ENCODE measurements at regions not wholly inside any gene's neighbourhood (a gene's known extent, or its start where the extent isn't known, plus 50 kb on each side); places are given as distances from the start of the nearest gene placed in this dataset.

DNA sequence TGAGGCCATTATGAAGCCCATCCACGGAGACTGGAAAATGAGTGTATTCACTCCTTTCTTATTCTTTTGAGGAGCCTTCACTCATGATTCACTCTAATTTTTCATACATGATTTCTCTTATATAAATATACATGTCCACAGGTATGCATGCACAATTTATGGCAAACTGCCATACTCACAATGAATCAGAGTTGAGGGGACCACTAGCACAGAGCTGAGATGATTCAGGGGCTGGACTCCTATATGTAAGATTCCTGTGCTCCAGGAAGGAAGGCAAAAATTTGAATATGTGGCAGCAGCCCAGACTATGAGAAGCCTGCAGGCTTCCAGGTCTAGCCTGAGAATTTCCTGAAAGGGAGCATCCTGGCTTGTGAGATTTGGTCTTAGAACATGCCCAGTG is 484.6 kb downstream of the PRELID2 start (continued):
- TF ChIP-seq, protein P1, sequence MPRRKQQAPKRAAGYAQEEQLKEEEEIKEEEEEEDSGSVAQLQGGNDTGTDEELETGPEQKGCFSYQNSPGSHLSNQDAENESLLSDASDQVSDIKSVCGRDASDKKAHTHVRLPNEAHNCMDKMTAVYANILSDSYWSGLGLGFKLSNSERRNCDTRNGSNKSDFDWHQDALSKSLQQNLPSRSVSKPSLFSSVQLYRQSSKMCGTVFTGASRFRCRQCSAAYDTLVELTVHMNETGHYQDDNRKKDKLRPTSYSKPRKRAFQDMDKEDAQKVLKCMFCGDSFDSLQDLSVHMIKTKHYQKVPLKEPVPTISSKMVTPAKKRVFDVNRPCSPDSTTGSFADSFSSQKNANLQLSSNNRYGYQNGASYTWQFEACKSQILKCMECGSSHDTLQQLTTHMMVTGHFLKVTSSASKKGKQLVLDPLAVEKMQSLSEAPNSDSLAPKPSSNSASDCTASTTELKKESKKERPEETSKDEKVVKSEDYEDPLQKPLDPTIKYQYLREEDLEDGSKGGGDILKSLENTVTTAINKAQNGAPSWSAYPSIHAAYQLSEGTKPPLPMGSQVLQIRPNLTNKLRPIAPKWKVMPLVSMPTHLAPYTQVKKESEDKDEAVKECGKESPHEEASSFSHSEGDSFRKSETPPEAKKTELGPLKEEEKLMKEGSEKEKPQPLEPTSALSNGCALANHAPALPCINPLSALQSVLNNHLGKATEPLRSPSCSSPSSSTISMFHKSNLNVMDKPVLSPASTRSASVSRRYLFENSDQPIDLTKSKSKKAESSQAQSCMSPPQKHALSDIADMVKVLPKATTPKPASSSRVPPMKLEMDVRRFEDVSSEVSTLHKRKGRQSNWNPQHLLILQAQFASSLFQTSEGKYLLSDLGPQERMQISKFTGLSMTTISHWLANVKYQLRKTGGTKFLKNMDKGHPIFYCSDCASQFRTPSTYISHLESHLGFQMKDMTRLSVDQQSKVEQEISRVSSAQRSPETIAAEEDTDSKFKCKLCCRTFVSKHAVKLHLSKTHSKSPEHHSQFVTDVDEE (CRISPR knock-in tag; IDR thresholded peaks at IDR 0.05): no peak

DNA sequence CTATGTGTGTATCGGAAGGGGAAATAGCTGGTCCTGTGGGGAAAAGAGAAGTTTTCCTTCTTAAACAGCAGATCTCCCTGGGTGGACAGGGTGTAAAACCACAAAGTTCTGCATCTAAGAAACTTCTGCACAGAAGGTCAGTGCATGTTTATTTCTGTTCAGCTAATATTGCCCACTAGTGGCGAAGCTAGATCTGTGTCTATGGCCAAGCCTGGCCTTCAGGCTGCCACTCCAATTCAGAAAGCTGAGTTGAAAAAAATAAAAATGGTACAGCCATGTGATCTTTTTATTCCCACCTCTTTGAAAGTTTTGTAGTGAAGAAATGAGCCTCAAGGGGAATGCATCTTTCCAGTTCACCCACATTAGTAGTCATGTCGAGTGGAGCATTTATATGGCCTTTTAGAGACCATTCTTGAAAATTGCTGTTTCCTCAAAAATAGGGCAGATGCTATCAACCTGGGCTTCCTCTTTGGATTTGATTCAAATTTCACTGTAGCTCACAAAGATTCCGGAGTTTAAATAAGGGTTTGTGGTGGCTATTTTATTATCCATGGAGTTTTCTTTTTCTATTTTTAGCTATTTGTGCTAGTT is 488.0 kb downstream of the PRELID2 start:
- peak; percentile 99 for ATAC-seq

DNA sequence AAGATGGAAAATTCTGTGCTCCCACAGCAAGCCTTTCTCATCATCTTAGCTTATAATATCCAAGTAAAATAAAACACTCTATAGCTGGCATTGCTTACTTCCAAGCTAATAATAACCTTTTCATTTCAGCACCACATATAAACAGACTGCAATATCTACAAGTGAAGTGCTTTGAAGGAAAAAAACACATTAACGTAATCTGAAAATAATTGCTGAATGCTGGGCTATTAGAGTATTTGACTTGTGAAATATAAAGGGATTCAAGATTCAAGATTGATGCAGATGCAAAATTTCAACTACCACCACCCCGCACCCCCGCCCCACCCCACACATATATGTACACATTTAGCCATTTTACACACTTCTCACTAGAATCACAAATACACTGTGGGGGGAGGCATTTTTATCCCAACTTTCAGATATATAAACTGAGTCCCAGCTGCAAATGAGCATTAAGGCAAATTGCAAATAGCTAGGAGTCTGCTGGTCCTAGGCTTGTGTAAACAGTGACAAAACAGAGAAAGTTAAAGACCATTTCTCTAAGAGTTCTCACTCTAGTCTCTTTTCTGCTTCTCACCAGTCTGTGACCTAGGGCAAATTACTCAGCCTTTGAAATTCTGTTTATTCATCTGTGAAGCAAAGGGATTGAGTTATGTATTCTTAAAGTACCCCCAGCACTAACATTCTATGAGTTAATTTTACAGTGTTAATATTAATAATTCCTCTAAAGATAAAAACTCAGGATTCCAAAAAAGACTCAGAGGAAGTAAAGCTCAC is 489.4 kb downstream of the PRELID2 start:
- no peak for ATAC-seq
- TF ChIP-seq GLIS3 (CRISPR knock-in tag; IDR thresholded peaks at IDR 0.05) (no peak), BACH2 (CRISPR knock-in tag; IDR thresholded peaks at IDR 0.05; ENCODE audit: borderline replicate concordance) (no peak), ZNF565 (CRISPR knock-in tag; conservative IDR thresholded peaks at IDR 0.05; ENCODE audit: low read depth) (no peak)

More for the DNA sequence above, 488.0 kb downstream of the PRELID2 start:
- TF ChIP-seq TCF4 (CRISPR knock-in tag; IDR thresholded peaks at IDR 0.05; ENCODE audit: borderline replicate concordance) (no peak), BACH2 (CRISPR knock-in tag; IDR thresholded peaks at IDR 0.05; ENCODE audit: borderline replicate concordance) (no peak)

DNA sequence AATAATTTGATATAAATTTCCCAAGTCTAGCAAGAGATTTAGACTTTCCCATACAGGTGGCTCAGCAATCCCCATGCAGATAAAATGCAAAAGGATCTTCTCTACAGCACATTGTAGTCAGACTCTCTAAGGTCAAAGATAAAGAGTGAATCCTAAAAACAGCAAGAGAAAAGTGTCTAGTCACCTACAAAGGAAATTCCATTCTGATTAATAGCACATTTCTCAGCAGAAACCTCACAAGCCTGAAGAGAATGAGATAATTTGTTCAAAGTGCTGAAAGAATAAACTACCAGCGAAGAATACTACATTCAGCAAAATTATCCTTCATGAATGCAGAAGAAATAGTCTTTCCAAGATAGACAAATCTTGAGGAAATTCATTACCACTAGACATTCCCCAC is 493.3 kb downstream of the PRELID2 start:
- ATAC-seq: no peak
- TF ChIP-seq PPARA (CRISPR knock-in tag; IDR thresholded peaks at IDR 0.05; ENCODE audit: borderline replicate concordance): no peak
- no peak for TF ChIP-seq TOX (CRISPR knock-in tag; IDR thresholded peaks at IDR 0.05; ENCODE audit: borderline replicate concordance)
- TF ChIP-seq, protein P1 (CRISPR knock-in tag; IDR thresholded peaks at IDR 0.05): no peak

DNA sequence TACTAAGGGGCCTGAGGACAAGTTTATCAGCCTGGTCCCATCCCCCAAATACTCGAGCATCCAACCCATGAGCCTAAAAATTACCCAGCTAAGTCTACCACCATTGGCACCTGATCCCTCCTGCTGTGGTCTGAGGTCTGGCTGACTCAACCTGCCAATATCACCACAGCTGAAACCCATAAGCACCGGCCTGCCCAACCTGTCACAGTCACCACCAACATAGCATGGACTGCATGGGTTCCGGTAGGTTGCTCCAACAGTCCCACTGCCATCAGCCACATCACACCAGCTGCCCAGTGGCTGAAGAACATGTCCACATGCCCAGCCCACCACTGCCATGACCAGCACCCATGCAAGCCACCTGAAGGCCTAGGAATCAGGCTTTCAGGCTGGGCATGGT is 495.0 kb downstream of the PRELID2 start:
- no peak for ATAC-seq
- TF ChIP-seq, protein P2, sequence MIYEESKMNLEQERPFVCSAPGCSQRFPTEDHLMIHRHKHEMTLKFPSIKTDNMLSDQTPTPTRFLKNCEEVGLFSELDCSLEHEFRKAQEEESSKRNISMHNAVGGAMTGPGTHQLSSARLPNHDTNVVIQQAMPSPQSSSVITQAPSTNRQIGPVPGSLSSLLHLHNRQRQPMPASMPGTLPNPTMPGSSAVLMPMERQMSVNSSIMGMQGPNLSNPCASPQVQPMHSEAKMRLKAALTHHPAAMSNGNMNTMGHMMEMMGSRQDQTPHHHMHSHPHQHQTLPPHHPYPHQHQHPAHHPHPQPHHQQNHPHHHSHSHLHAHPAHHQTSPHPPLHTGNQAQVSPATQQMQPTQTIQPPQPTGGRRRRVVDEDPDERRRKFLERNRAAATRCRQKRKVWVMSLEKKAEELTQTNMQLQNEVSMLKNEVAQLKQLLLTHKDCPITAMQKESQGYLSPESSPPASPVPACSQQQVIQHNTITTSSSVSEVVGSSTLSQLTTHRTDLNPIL (CRISPR knock-in tag; IDR thresholded peaks at IDR 0.05; ENCODE audit: low read depth): no peak
- no peak for TF ChIP-seq BACH2 (CRISPR knock-in tag; IDR thresholded peaks at IDR 0.05; ENCODE audit: borderline replicate concordance)
- no peak for TF ChIP-seq ZC3H10 (CRISPR knock-in tag; IDR thresholded peaks at IDR 0.05)
- TF ChIP-seq TCF4 (CRISPR knock-in tag; IDR thresholded peaks at IDR 0.05; ENCODE audit: borderline replicate concordance): no peak
- TF ChIP-seq RARB (CRISPR knock-in tag; IDR thresholded peaks at IDR 0.05): no peak
- TF ChIP-seq, protein P1 (CRISPR knock-in tag; IDR thresholded peaks at IDR 0.05): no peak
- no peak for TF ChIP-seq ESRRG (CRISPR knock-in tag; IDR thresholded peaks at IDR 0.05)
- TF ChIP-seq, protein P3, sequence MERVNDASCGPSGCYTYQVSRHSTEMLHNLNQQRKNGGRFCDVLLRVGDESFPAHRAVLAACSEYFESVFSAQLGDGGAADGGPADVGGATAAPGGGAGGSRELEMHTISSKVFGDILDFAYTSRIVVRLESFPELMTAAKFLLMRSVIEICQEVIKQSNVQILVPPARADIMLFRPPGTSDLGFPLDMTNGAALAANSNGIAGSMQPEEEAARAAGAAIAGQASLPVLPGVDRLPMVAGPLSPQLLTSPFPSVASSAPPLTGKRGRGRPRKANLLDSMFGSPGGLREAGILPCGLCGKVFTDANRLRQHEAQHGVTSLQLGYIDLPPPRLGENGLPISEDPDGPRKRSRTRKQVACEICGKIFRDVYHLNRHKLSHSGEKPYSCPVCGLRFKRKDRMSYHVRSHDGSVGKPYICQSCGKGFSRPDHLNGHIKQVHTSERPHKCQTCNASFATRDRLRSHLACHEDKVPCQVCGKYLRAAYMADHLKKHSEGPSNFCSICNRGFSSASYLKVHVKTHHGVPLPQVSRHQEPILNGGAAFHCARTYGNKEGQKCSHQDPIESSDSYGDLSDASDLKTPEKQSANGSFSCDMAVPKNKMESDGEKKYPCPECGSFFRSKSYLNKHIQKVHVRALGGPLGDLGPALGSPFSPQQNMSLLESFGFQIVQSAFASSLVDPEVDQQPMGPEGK (CRISPR knock-in tag; IDR thresholded peaks at IDR 0.05; ENCODE audit: borderline replicate concordance): no peak
- TF ChIP-seq, protein P4, sequence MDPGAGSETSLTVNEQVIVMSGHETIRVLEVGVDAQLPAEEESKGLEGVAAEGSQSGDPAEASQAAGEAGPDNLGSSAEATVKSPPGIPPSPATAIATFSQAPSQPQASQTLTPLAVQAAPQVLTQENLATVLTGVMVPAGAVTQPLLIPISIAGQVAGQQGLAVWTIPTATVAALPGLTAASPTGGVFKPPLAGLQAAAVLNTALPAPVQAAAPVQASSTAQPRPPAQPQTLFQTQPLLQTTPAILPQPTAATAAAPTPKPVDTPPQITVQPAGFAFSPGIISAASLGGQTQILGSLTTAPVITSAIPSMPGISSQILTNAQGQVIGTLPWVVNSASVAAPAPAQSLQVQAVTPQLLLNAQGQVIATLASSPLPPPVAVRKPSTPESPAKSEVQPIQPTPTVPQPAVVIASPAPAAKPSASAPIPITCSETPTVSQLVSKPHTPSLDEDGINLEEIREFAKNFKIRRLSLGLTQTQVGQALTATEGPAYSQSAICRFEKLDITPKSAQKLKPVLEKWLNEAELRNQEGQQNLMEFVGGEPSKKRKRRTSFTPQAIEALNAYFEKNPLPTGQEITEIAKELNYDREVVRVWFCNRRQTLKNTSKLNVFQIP (CRISPR knock-in tag; IDR thresholded peaks at IDR 0.05; ENCODE audit: borderline replicate concordance, low read depth): no peak
- TF ChIP-seq, protein P5, sequence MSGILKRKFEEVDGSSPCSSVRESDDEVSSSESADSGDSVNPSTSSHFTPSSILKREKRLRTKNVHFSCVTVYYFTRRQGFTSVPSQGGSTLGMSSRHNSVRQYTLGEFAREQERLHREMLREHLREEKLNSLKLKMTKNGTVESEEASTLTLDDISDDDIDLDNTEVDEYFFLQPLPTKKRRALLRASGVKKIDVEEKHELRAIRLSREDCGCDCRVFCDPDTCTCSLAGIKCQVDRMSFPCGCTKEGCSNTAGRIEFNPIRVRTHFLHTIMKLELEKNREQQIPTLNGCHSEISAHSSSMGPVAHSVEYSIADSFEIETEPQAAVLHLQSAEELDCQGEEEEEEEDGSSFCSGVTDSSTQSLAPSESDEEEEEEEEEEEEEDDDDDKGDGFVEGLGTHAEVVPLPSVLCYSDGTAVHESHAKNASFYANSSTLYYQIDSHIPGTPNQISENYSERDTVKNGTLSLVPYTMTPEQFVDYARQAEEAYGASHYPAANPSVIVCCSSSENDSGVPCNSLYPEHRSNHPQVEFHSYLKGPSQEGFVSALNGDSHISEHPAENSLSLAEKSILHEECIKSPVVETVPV (CRISPR knock-in tag; IDR thresholded peaks at IDR 0.05): no peak
- no peak for TF ChIP-seq ZNF565 (CRISPR knock-in tag; conservative IDR thresholded peaks at IDR 0.05; ENCODE audit: low read depth)
- TF ChIP-seq ZFP3 (CRISPR knock-in tag; IDR thresholded peaks at IDR 0.05): no peak
- no peak for TF ChIP-seq PPARA (CRISPR knock-in tag; IDR thresholded peaks at IDR 0.05; ENCODE audit: borderline replicate concordance)
- no peak for TF ChIP-seq ARNTL (CRISPR knock-in tag; IDR thresholded peaks at IDR 0.05; ENCODE audit: borderline replicate concordance, low read depth)
